NCI-H2107 (cell line): ENCODE measurements at regions not wholly inside any gene's neighbourhood (a gene's known extent, or its start where the extent isn't known, plus 50 kb on each side); places are given as distances from the start of the nearest gene placed in this dataset.

Source experiments
- DNase-seq: peaks from one replicate; lab custom pipeline; 2025; lab: John Stamatoyannopoulos, UW

GRCh38 chr16:80300876-80301275, 239.9 kb upstream of the DYNLRB2 start:
- DNase-seq = no peak

GRCh38 chr16:80300456-80300855, 240.3 kb upstream of the DYNLRB2 start:
- no peak for DNase-seq

- DNase-seq = no peak
These were observed 241.4 kb upstream of the DYNLRB2 start for GRCh38 chr16:80299416-80299815.

GRCh38 chr16:80298676-80299075, 242.1 kb upstream of the DYNLRB2 start:
- no peak for DNase-seq

GRCh38 chr16:80296034-80296433, 244.8 kb upstream of the DYNLRB2 start:
- no peak for DNase-seq

GRCh38 chr16:80294172-80294571, 246.6 kb upstream of the DYNLRB2 start:
- DNase-seq = no peak

- DNase-seq = no peak
These were observed 252.2 kb upstream of the DYNLRB2 start for GRCh38 chr16:80288616-80289015.

GRCh38 chr16:80287674-80288073, 253.1 kb upstream of the DYNLRB2 start:
- no peak for DNase-seq

- DNase-seq = no peak
These were observed 255.7 kb upstream of the DYNLRB2 start for GRCh38 chr16:80285104-80285503.

GRCh38 chr16:80283466-80284392, 257.1 kb upstream of the DYNLRB2 start:
- DNase-seq = no peak

- DNase-seq = no peak
These were observed 260.2 kb upstream of the DYNLRB2 start for GRCh38 chr16:80280557-80280956.

- DNase-seq = no peak
These were observed 261.1 kb upstream of the DYNLRB2 start for GRCh38 chr16:80279656-80280055.

- DNase-seq = no peak
These were observed 263.6 kb upstream of the DYNLRB2 start for GRCh38 chr16:80277182-80277581.

- DNase-seq = no peak
These were observed 266.1 kb upstream of the DYNLRB2 start for GRCh38 chr16:80274576-80275191.

- no peak for DNase-seq
These were observed 266.9 kb upstream of the DYNLRB2 start for GRCh38 chr16:80273635-80274538.

GRCh38 chr16:80265624-80266306, 275.0 kb upstream of the DYNLRB2 start:
- no peak for DNase-seq

- no peak for DNase-seq
These were observed 276.7 kb upstream of the DYNLRB2 start for GRCh38 chr16:80263848-80264694.

GRCh38 chr16:80263181-80263823, 277.5 kb upstream of the DYNLRB2 start:
- DNase-seq = no peak

- DNase-seq = no peak
These were observed 279.9 kb upstream of the DYNLRB2 start for GRCh38 chr16:80260906-80261311.

- DNase-seq = no peak
These were observed 281.4 kb upstream of the DYNLRB2 start for GRCh38 chr16:80259290-80259805.
